Ascending aorta (tissue), 2 donors: ENCODE measurements at regions not wholly inside any gene's neighbourhood (a gene's known extent, or its start where the extent isn't known, plus 50 kb on each side); places are given as distances from the start of the nearest gene placed in this dataset.

Experiments
- DNase-seq, 2 donors: peaks; one replicate each; pipeline ENCODE4 v3.0.0-alpha.2; 2019; ENCODE audit warnings: low spot score in 2 of 2
- H3K27ac ChIP-seq, 2 donors: fragments of 200-600 bp; sonication (generic); one replicate each; pipeline ENCODE4 v1.5.1; 2016 to 2017; ENCODE audit warnings: mild to moderate bottlenecking in 1 of 2
- H3K27me3 ChIP-seq: fragments of 200-600 bp; sonication (generic); one replicate; pipeline ENCODE4 v1.5.1; 2017
- H3K36me3 ChIP-seq, 2 donors: fragments of 200-600 bp; sonication (generic); one replicate each; pipeline ENCODE4 v1.5.1; 2016
- H3K4me1 ChIP-seq, 2 donors: fragments of 200-600 bp; sonication (generic); one replicate each; pipeline ENCODE4 v1.5.1; 2016 to 2017; ENCODE audit warnings: mild to moderate bottlenecking in 1 of 2
- H3K4me3 ChIP-seq, 2 donors: fragments of 200-600 bp; sonication (generic); one replicate each; pipeline ENCODE4 v1.5.1; 2016 to 2017; ENCODE audit warnings: mild to moderate bottlenecking in 1 of 2
- H3K9me3 ChIP-seq, 2 donors: fragments of 200-600 bp; sonication (generic); one replicate each; pipeline ENCODE4 v1.5.1; 2016
- CTCF ChIP-seq, 3 experiments: fragments of 200-600 bp in 2 of 3; fragments of 450-650 bp in 1 of 3; sonication (generic) in 2 of 3; IDR thresholded peaks; one replicate each; pipeline ENCODE4 v1.5.1; 2016 to 2019; ENCODE audit warnings: antibody characterized with exemption in 3 of 3, mild to moderate bottlenecking in 1 of 3, moderate library complexity in 1 of 3
- intact Hi-C: fragments of 100-400 bp; cut with DNase I; formaldehyde crosslinking; loops from one replicate; pipeline ENCODE4 v1.15.1; 2023

- no peaks in the 10 kb centered on the region for H3K4me1 ChIP-seq
- intact Hi-C loops, result no loop called here
- H3K4me3 ChIP-seq, result no peak overlapping the region
- no peaks in the 10 kb centered on the region for H3K9me3 ChIP-seq
- H3K27me3 ChIP-seq, result no peaks in the 10 kb centered on the region
- no peaks in the 10 kb centered on the region for H3K36me3 ChIP-seq
- no peak for DNase-seq
- no peak overlapping the region for H3K27ac ChIP-seq
- no peak for TF ChIP-seq CTCF (IDR thresholded peaks at IDR 0.05)
Observed at GRCh38 chrX:133473451-133473850, 58.2 kb upstream of the GPC4 start.

DNA sequence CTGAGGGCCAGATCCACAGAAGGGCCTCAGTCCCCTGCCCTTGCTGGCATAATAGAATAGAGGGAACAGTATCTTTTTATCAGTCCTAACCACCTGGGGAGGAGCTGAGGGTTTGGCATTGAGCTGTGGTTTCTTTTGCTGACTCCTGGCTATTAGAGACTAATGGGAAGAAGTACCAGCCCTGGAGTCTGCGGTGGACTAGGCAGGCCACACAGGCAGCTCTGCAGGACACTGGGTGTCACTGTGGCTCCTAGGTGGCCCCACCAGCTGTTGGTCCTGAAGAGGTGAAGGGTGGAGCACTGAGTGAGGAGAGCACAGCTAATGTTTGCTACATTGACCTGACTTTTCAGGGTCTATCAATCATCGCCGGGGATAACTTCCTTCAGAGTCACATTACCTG, 52.8 kb upstream of the GPC4 start:
- Histone ChIP-seq H3K9me3 (no peaks in the 10 kb centered on the region), H3K27ac (no peak overlapping the region), H3K4me3 (no peak overlapping the region), H3K36me3 (no peaks in the 10 kb centered on the region), H3K4me1 (no peaks in the 10 kb centered on the region), H3K27me3 (no peaks in the 10 kb centered on the region)
- intact Hi-C loops, result no loop called here
- no peak for DNase-seq
- no peak for TF ChIP-seq CTCF (IDR thresholded peaks at IDR 0.05)

DNA sequence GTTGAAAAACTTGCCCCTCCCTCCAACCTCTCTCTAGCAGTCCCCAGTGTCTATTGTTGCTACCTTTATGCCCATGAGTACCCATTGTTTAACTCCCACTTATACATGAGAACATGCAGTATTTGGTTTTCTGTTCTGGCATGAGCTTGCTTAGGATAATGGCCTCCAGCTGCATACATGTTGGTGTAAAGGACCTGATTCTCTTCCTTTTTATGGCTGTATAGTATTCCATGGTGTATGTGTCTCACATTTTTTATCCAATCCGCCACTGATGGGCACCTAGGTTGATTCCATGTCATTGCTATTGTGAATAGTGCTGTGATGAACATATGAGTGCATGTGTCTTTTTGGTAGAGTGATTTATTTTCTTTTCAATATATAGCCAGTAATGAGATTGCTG, 50.0 kb upstream of the GPC4 start:
- no peaks in the 10 kb centered on the region for H3K27me3 ChIP-seq
- H3K4me1 ChIP-seq, result no peaks in the 10 kb centered on the region
- no peak overlapping the region for H3K27ac ChIP-seq
- no peak for TF ChIP-seq CTCF (IDR thresholded peaks at IDR 0.05)
- no peaks in the 10 kb centered on the region for H3K9me3 ChIP-seq
- no peak for DNase-seq
- H3K36me3 ChIP-seq, result no peaks in the 10 kb centered on the region
- intact Hi-C loops, result no loop called here
- no peak overlapping the region for H3K4me3 ChIP-seq
